ENCODE measurements at regions not wholly inside any gene's neighbourhood (a gene's known extent, or its start where the extent isn't known, plus 50 kb on each side); places are given as distances from the start of the nearest gene placed in this dataset.

- TF ChIP-seq SP1 (IDR thresholded peaks at IDR 0.05; ENCODE audit: low read depth, low read length): no peak
- TF ChIP-seq HDAC6 (IDR thresholded peaks at IDR 0.05; ENCODE audit: low read depth, low read length): no peak
- TF ChIP-seq CBX5 (IDR thresholded peaks at IDR 0.05; ENCODE audit: low read depth, low read length): no peak
- no peak for TF ChIP-seq MAX (IDR thresholded peaks at IDR 0.05)
- TF ChIP-seq BRCA1 (IDR thresholded peaks at IDR 0.05; ENCODE audit: low read depth, low read length): no peak
- no peak for TF ChIP-seq CTCF (IDR thresholded peaks at IDR 0.05; ENCODE audit: control extremely low read depth in 1 of 3, insufficient read depth in 1 of 3, low read depth in 1 of 3, low read length in 3 of 3)
- TF ChIP-seq USF2 (IDR thresholded peaks at IDR 0.05; ENCODE audit: low read length): no peak
- TF ChIP-seq PHF8 (conservative IDR thresholded peaks at IDR 0.05; ENCODE audit: low read depth, low read length): no peak
- TF ChIP-seq POLR2AphosphoS5 (IDR thresholded peaks at IDR 0.05; ENCODE audit: low read depth, low read length): no peak
- no peak for TF ChIP-seq RFX5 (IDR thresholded peaks at IDR 0.05; ENCODE audit: borderline replicate concordance, low read depth, low read length)
- no peak for TF ChIP-seq ZNF274 (IDR thresholded peaks at IDR 0.05; ENCODE audit: borderline replicate concordance, extremely low read depth, low read length)
These were observed 1952.0 kb downstream of the OLFM4 start for GRCh38 chr13:54980651-54981050.

All from H1 (cell line).